ENCODE measurements at regions not wholly inside any gene's neighbourhood (a gene's known extent, or its start where the extent isn't known, plus 50 kb on each side); places are given as distances from the start of the nearest gene placed in this dataset.

DNA sequence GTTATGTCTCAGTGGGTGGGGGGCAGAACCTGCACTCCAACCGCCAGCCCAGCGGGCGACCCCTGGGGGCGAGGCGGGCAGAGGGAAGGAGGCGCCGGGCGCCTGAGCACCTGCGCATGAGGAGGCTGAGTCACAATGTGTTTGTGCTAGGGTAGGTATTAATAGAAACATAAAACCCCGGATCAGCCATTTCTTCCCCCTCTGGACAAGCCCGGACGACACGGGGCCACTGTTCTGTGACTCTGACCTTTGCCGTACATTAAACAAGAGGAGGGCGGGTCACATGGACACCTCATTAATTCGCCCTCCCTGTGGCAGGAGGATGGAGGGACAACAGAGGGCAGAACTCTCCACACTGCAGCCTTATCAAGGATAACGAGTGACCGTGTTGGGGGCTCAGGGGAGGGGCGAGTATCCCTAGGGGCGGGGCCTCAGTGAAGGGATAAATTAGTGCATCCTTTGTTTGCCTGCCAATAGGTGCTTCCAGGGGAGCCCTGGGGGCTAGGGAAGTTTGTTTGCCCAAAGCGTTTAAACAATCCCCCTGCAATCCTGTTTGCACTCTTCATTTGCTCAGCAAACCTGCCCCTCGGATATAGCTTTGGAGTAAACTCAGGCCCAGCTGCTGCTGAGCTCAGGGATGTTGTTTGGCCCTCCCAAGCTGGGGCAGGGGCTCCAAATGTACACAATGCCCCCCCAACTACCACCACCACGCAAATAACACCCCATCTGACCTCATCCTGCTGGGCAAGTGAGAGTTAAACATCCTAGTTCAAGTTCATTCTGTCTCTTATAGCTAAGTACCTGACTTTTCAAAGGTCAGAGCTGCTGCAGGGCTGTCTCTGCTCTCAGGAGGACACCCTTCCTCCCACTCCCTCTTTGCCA, 171.2 kb upstream of the GLI2 start:
- ATAC-seq: no peak
- DNase-seq: no peak
- intact Hi-C loops (cut with DNase I): loop anchor here in 1 of 2 donors (10.0 kb wide), 1 partner anchor 90 kb away; no protein-coding TSS in a partner anchor

DNA sequence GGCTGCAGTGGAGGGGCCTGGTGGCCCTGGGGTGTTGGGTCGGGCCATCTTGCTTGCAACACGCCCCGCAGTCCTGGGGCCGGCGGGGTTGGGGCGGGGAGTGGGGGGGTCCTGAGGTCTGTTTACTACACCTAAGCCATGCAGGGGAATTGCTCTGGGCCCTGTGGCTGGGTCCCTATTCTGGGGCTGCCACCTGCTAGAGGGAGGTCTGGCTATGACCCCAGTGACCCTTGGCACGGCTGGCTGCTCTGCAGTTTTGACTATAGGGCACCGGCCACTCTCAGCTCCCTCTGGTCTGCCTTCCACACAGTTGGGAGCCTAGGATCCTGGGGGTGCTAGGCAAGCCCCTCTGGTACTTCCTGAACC, 170.6 kb upstream of the GLI2 start:
- intact Hi-C loops (cut with DNase I): loop anchor here in 1 of 2 donors (10.0 kb wide), 1 partner anchor 90 kb away; no protein-coding TSS in a partner anchor
- DNase-seq: no peak
- ATAC-seq: no peak

DNA sequence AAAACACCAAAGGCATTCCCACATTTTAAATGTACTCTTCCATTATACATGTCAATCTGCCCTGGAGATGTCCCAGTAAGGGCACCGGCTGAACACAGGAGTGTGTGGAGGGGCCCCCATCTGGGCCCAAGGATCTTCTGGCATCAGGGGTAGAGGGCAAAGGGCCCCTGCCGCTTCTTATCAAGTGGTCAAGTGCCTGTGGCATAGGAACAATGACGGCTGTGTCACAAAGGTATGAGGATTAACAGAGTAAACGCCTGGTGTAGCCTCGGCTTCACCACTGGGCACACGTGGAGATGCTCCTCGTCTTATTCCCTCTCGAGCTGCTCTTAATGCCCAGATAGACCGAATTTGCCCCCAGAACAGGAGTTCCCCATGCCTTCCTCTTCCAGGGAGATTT, 169.7 kb upstream of the GLI2 start:
- no peak for ATAC-seq
- intact Hi-C loops (cut with DNase I): loop anchor here in 1 of 2 donors (10.0 kb wide), 1 partner anchor 89 kb away; no protein-coding TSS in a partner anchor
- no peak for DNase-seq

DNA sequence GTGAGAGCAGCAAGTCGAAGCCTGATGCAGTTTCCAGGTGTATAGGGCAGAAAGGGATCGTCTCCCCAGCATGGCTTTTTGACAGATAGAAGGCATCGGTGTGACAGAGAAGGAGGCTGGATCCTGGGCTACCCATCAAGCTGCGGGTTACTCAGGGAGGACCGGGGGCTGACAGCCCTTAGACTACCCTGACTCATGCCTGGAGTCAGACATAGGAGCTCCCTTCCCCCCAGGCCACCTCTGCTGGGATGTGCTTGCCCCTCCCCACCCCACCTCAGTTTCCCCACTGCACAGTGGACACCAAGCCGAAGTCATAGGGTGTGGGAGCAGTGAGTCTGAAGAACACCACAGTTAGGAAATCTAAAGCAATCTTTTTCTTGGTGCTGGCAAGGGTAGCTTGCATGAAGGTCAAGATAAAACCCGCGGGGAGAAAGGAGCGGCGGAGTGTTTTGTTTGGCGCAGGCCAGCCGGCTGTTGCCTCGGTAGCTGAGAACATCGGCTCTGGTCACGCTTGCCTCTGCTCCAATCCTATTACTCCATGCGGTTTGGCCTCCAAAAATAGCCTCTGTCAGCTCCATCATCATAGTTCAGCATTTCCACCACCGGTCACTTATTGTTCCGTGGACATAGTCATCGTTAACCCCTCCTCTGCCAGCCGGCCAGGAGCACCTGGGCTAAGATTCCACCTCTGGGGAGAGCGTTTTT, 169.2 kb upstream of the GLI2 start:
- intact Hi-C loops (cut with DNase I): loop anchor here in 1 of 2 donors (10.0 kb wide), 1 partner anchor 88 kb away; no protein-coding TSS in a partner anchor
- DNase-seq (peak; percentile 90), ATAC-seq (peak; percentile 94 to 95)

- ATAC-seq (no peak), DNase-seq (no peak)
- intact Hi-C loops (cut with DNase I): loop anchor here in 1 of 2 donors (10.0 kb wide), 1 partner anchor 88 kb away; no protein-coding TSS in a partner anchor
Observed at GRCh38 chr2:120567128-120567527, 168.5 kb upstream of the GLI2 start.

- ATAC-seq (no peak), DNase-seq (no peak)
- intact Hi-C loops (cut with DNase I): loop anchor here in 1 of 2 donors (10.0 kb wide), 1 partner anchor 86 kb away; no protein-coding TSS in a partner anchor
Observed at GRCh38 chr2:120568089-120568974, 167.3 kb upstream of the GLI2 start.

DNA sequence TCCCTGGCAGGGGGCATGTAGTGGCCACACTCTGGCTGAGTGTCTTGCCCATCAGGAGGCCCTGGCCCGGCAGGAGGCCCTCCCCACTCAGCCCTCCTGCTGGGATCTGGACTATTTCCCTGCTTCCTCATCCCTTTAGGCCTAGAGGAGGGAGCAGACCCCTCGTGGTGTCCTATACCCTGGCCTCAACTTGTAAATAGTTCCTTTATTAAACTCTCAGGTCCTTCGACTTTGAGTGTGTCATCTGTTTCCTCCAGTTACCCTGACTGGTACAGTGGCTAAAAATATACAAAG, 166.7 kb upstream of the GLI2 start:
- intact Hi-C loops (cut with DNase I): loop anchor here in 1 of 2 donors (10.0 kb wide), 1 partner anchor 86 kb away; no protein-coding TSS in a partner anchor
- DNase-seq (no peak), ATAC-seq (no peak)

DNA sequence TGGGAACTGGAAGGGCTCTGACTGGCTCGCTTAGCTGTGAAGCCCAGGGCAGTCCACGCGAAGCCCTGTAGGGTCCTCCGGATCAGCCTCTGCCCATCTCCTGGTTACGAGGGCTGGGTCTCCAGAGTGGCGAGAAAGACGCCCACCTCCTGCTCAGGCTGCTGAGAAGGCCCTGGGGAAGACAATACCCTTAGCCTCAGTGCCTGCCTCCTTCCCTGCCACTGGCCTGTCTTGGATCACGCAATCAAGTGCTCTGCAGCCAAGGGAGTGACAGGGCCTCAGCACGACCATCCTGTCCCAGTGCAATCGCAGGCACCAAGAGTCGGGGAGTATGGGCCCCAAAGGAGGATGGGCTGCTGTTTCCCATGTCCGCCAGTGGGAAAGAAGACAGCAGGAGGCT, 165.7 kb upstream of the GLI2 start:
- ATAC-seq: no peak
- intact Hi-C loops (cut with DNase I): no loop called here
- no peak for DNase-seq

- ATAC-seq (no peak), DNase-seq (no peak)
- intact Hi-C loops (cut with DNase I): no loop called here
Observed at GRCh38 chr2:120570546-120570945, 165.1 kb upstream of the GLI2 start.

DNA sequence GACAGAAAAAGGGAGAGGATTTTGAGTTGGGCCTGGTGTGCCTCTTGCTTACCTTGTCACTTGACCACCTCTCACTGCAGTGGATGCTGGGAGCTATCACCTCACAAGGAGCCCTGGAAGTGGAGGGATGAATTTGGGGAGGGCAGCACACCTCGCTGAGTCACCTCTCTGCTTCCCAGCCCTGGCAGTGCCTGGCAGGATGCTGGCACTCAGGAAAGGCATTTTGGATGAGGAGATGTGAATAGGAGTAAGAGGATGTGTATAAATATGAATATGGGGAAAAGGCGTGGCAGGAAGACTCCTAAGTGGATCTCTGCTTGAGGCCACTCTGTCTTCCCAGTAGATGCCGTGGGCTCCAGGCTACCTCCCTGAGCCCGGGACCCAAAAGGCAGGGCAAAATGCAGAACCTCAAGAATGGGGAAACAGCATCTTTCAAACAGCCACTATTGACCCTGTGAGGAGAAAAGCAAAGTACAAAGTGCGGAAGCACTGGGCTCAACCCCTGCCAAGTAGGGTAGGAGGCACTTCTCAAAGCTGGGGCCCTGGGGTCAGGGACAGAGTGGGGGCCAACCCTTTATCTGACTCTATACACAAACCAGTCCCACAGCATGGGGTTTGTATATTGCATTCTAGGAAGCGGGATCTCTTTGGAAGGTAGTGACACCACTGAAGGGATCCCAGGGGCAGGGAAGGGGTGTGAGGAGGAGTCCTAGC, 164.5 kb upstream of the GLI2 start:
- no peak for ATAC-seq

GRCh38 chr2:120572226-120572625, 163.4 kb upstream of the GLI2 start:
- ATAC-seq: no peak
- no peak for DNase-seq
- intact Hi-C loops (cut with DNase I): no loop called here

More for the DNA sequence above, 164.5 kb upstream of the GLI2 start:
- intact Hi-C loops (cut with DNase I): no loop called here
- DNase-seq: no peak

- ATAC-seq (no peak), DNase-seq (no peak)
- intact Hi-C loops (cut with DNase I): no loop called here
Observed at GRCh38 chr2:120574620-120575019, 161.0 kb upstream of the GLI2 start.

DNA sequence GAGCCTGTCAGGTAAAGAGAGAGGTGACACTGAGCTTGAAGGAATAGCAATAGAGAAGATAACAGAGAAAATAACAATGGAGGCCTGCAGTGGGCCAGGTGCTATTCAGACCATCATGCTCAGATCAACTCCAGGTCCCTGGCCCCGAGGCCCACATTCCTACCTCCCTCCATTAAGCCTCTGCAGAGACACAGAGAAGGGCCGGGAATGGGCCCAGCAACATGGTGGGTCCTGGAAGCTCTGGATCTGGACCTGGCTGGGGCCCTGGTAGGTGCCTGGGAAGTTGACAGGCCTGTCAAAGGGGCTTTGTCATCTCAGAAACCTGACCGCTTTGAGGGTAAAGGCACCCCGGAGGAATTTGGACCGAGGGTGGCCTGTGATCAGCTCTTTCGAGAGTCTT, 159.7 kb upstream of the GLI2 start:
- DNase-seq: no peak
- ATAC-seq: no peak
- intact Hi-C loops (cut with DNase I): no loop called here

DNA sequence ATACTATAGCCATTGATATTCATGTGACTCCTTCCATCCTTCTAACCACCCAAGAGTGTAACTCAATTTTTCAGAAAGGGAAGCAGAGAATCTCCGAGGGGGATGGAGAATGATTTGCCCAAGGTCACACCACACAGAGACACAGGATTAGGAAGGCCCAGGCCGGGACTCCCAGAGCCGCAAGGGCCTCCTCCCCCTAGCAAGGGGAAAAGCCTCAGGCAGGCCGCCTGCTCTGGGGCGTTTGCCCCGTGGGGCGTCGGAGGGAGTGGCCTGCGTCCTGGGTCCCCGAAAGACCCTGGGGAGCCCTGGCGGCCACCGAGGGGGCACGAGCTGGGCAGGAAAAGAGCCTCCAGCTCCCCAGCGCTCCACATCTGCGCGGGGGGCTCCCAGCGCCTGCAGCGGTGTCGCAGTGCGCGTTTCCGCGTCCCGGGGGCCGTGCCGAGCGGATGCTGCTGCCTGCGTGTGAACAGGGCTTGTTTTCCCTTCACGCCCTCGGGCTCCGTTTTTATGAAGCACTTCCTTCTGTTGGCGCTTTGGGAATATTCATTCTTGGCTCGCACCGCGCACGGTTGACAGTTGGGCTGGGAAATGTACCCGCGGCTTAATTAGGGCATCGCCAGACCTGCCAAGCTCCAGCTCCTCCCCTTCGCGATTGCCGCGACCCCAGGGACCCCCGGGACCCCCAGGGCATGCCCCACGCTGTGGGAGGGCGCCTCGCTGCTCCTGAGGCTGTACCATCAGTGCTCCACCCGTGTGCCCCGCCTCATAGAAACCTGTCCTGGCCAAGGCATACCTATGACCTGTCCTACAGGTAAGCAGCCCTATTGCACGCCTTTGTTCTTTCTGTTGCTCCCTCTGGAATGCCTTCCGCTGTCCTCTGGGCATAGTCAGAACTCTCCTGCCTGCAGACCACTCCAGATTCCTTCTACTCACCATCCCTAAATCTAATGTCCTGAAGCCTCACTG, 158.9 kb upstream of the GLI2 start:
- peak; percentile 45 to 72 for ATAC-seq

GRCh38 chr2:120577721-120578295, 157.9 kb upstream of the GLI2 start:
- ATAC-seq (no peak), DNase-seq (no peak)
- intact Hi-C loops (cut with DNase I): no loop called here

More for the DNA sequence above, 158.9 kb upstream of the GLI2 start:
- DNase-seq: peak; percentile 65
- intact Hi-C loops (cut with DNase I): no loop called here

GRCh38 chr2:120578576-120579352, 156.9 kb upstream of the GLI2 start:
- intact Hi-C loops (cut with DNase I): no loop called here
- no peak for DNase-seq
- ATAC-seq: no peak

Measured in left cardiac atrium (tissue), 4 donors.